ENCODE measurements at regions not wholly inside any gene's neighbourhood (a gene's known extent, or its start where the extent isn't known, plus 50 kb on each side); places are given as distances from the start of the nearest gene placed in this dataset.

GRCh38 chr9:93897075-93897970 lies 57.8 kb downstream of the BARX1 start:
- DNase-seq (ENCODE audit: low read depth, low spot score) (no peak), ATAC-seq (no peak), FAIRE-seq (no peak)
- no peaks in the 10 kb centered on the region for H3K79me2 ChIP-seq (ENCODE audit: control insufficient read depth, insufficient read depth, low read length)
- no peak overlapping the region for H3K4me2 ChIP-seq (ENCODE audit: control insufficient read depth, insufficient read depth)
- CTCF ChIA-PET = no interaction called here
- in situ Hi-C loops (cut with MboI) (no loop called here), intact Hi-C loops (cut with micrococcal nuclease; ENCODE audit: unreplicated experiment) (no loop called here)
- no peaks in the 10 kb centered on the region for H3K36me3 ChIP-seq (ENCODE audit: control insufficient read depth in 2 of 2, insufficient read depth in 2 of 2, low read length in 1 of 2)
- no peaks in the 10 kb centered on the region for H3K27me3 ChIP-seq (replicated peaks in 1 of 2; ENCODE audit: control insufficient read depth in 2 of 2, insufficient read depth in 2 of 2, low read length in 1 of 2)
- no TSS peak for BruUV-seq (replicated peaks)
- peaks cover 2% of the 10 kb centered on the region; the same call in 1 of the 3 replicates for H3K9me3 ChIP-seq (replicated peaks; ENCODE audit: control insufficient read depth, insufficient read depth, low read length)
- no peak overlapping the region for H3K27ac ChIP-seq (ENCODE audit: control insufficient read depth, insufficient read depth)
- no peaks in the 10 kb centered on the region for H4K20me1 ChIP-seq (ENCODE audit: control insufficient read depth, insufficient read depth)
- POLR2A ChIA-PET = no interaction called here
- RAD21 ChIA-PET (ENCODE audit: unreplicated experiment) = no interaction called here
- no peak for TF ChIP-seq CREB1 (IDR thresholded peaks at IDR 0.05; ENCODE audit: low read depth)
- TF ChIP-seq MEF2A (IDR thresholded peaks at IDR 0.05; ENCODE audit: insufficient read depth, low read depth, low read length) = no peak
- TF ChIP-seq SREBF2 (IDR thresholded peaks at IDR 0.05; ENCODE audit: low read length) = no peak
- H2AFZ ChIP-seq (ENCODE audit: control insufficient read depth, low read depth, low read length) = no peak overlapping the region
- H3K9ac ChIP-seq (ENCODE audit: control insufficient read depth, insufficient read depth, low read length) = no peak overlapping the region
- WGBS (ENCODE audit: insufficient coverage, insufficient replicate concordance, low lambda C conversion rate, missing lambda C conversion rate) = 47% methylated on average over 8 of the region's 8 CpGs
- no peak overlapping the region for H3K4me3 ChIP-seq
- SMC1A ChIA-PET (ENCODE audit: uncharacterized antibody, unreplicated experiment) = no interaction called here
- H3K4me1 ChIP-seq (ENCODE audit: control insufficient read depth, insufficient read depth, low read length) = no peaks in the 10 kb centered on the region

- Histone ChIP-seq H3K9me3 (replicated peaks; ENCODE audit: control insufficient read depth, insufficient read depth, low read length) (peaks cover 4% of the 10 kb centered on the region; the same call in 1 of the 3 replicates), H3K9ac (ENCODE audit: control insufficient read depth, insufficient read depth, low read length) (no peak overlapping the region), H3K4me1 (ENCODE audit: control insufficient read depth, insufficient read depth, low read length) (no peaks in the 10 kb centered on the region), H3K4me2 (ENCODE audit: control insufficient read depth, insufficient read depth) (no peak overlapping the region), H2AFZ (ENCODE audit: control insufficient read depth, low read depth, low read length) (no peak overlapping the region), H3K36me3 (ENCODE audit: control insufficient read depth in 2 of 2, insufficient read depth in 2 of 2, low read length in 1 of 2) (no peaks in the 10 kb centered on the region), H3K4me3 (no peak overlapping the region), H3K79me2 (ENCODE audit: control insufficient read depth, insufficient read depth, low read length) (no peaks in the 10 kb centered on the region), H3K27me3 (replicated peaks in 1 of 2; ENCODE audit: control insufficient read depth in 2 of 2, insufficient read depth in 2 of 2, low read length in 1 of 2) (no peaks in the 10 kb centered on the region), H3K27ac (ENCODE audit: control insufficient read depth, insufficient read depth) (no peak overlapping the region), H4K20me1 (ENCODE audit: control insufficient read depth, insufficient read depth) (no peaks in the 10 kb centered on the region)
- DNase-seq (ENCODE audit: low read depth, low spot score) (no peak), FAIRE-seq (no peak), ATAC-seq (no peak)
- BruUV-seq (replicated peaks) = no TSS peak
- ChIA-PET SMC1A (ENCODE audit: uncharacterized antibody, unreplicated experiment) (no interaction called here), RAD21 (ENCODE audit: unreplicated experiment) (no interaction called here), CTCF (no interaction called here), POLR2A (no interaction called here)
- TF ChIP-seq BCLAF1 (IDR thresholded peaks at IDR 0.05) (no peak), RELA (IDR thresholded peaks at IDR 0.05; ENCODE audit: borderline replicate concordance, partially characterized antibody) (no peak), SP1 (IDR thresholded peaks at IDR 0.05; ENCODE audit: low read depth, low read length) (no peak), IRF3 (IDR thresholded peaks at IDR 0.05) (no peak), ESRRA (IDR thresholded peaks at IDR 0.05; ENCODE audit: low read length) (no peak), RELB (IDR thresholded peaks at IDR 0.05; ENCODE audit: low read depth) (no peak), EGR1 (IDR thresholded peaks at IDR 0.05; ENCODE audit: borderline replicate concordance in 1 of 2, low read depth in 2 of 2, low read length in 2 of 2) (no peak), POU2F2 (IDR thresholded peaks at IDR 0.05; ENCODE audit: borderline replicate concordance, low read depth, low read length) (no peak)
- WGBS (ENCODE audit: insufficient coverage, insufficient replicate concordance, low lambda C conversion rate, missing lambda C conversion rate) = 22% methylated on average over 9 of the region's 9 CpGs
- in situ Hi-C loops (cut with MboI) = no loop called here
- intact Hi-C loops (cut with micrococcal nuclease; ENCODE audit: unreplicated experiment) = no loop called here
Observed at GRCh38 chr9:93896496-93897033, 58.6 kb downstream of the BARX1 start.
